ENCODE measurements at regions not wholly inside any gene's neighbourhood (a gene's known extent, or its start where the extent isn't known, plus 50 kb on each side); places are given as distances from the start of the nearest gene placed in this dataset.

GRCh38 chr2:17101091-17101490 is 417.1 kb downstream of the RAD51AP2 start:
- TF ChIP-seq CTCF (IDR thresholded peaks at IDR 0.05) = no peak
- TF ChIP-seq EP300 (IDR thresholded peaks at IDR 0.05) = no peak

All from stomach (tissue), 4 donors.